Caco-2 (cell line): ENCODE measurements at regions not wholly inside any gene's neighbourhood (a gene's known extent, or its start where the extent isn't known, plus 50 kb on each side); places are given as distances from the start of the nearest gene placed in this dataset.

Experiments used
- BruUV-seq: library from RNA; stranded (reverse); fragments of 400-500 nt; replicated peaks from 2 replicates; lab custom pipeline; 2021; lab: Mats Ljungman, UMichigan
- CTCF ChIA-PET: fragments of 300-600 bp; sonication (Branson Sonifier 250); formaldehyde crosslinking; loops from one replicate; lab custom pipeline; 2022; ENCODE audit warnings: antibody characterized with exemption; lab: Charles Lee
- POLR2A ChIA-PET: fragments of 300-600 bp; sonication (Branson Sonifier 250); formaldehyde crosslinking; loops from one replicate; lab custom pipeline; 2022; ENCODE audit warnings: antibody characterized with exemption; lab: Charles Lee
- DNase-seq, 2 experiments: peaks; one replicate each; pipeline versions ENCODE4 v3.0.0 to v3.0.0-alpha.2; 2020 to 2022
- H3K27me3 ChIP-seq: replicated peaks from 2 replicates; pipeline ENCODE4 v1.6.0; 2011; ENCODE audit warnings: low read length; ENCODE audit not compliant: control insufficient read depth, insufficient read depth
- H3K36me3 ChIP-seq: 2 replicates; pipeline ENCODE4 v1.5.1; 2011; ENCODE audit warnings: low read length; ENCODE audit not compliant: control insufficient read depth, insufficient read depth
- H3K4me1 ChIP-seq: fragments of 250-450 bp; sonication (Bioruptor Pico); 2 replicates; pipeline ENCODE4 v1.5.1; 2020; ENCODE audit warnings: mild to moderate bottlenecking
- H3K4me3 ChIP-seq: 2 replicates; pipeline ENCODE4 v1.5.1; 2011; ENCODE audit warnings: low read depth, mild to moderate bottlenecking, control low read depth, low read length
- H3K9me3 ChIP-seq: fragments of 250-450 bp; sonication (Bioruptor Pico); 2 replicates; pipeline ENCODE4 v1.5.1; 2020; ENCODE audit warnings: mild to moderate bottlenecking, moderate library complexity
- H3K27ac Mint-ChIP-seq: one replicate; pipeline ENCODE4 v1.8.0; 2022; ENCODE audit warnings: mixed read lengths; ENCODE audit not compliant: unreplicated experiment
- H3K27me3 Mint-ChIP-seq: one replicate; pipeline ENCODE4 v1.8.0; 2022; ENCODE audit warnings: mixed read lengths; ENCODE audit not compliant: insufficient read depth, unreplicated experiment
- H3K36me3 Mint-ChIP-seq: one replicate; pipeline ENCODE4 v1.8.0; 2022; ENCODE audit warnings: mild to moderate bottlenecking, mixed read lengths; ENCODE audit not compliant: insufficient read depth, unreplicated experiment
- H3K4me1 Mint-ChIP-seq: one replicate; pipeline ENCODE4 v1.8.0; 2022; ENCODE audit warnings: low read depth, mixed read lengths; ENCODE audit not compliant: unreplicated experiment
- H3K4me3 Mint-ChIP-seq: one replicate; pipeline ENCODE4 v1.8.0; 2022; ENCODE audit warnings: mild to moderate bottlenecking, moderate library complexity, mixed read lengths; ENCODE audit not compliant: unreplicated experiment
- H3K9me3 Mint-ChIP-seq: one replicate; pipeline ENCODE4 v1.8.0; 2022; ENCODE audit warnings: mixed read lengths; ENCODE audit not compliant: unreplicated experiment
- CTCF ChIP-seq, 2 experiments: fragments of 200-600 bp in 1 of 2; IDR thresholded peaks; 1 replicate in 1 of 2; 2 replicates in 1 of 2; pipeline versions ENCODE4 v1.5.1 to v1.8.0; 2011 to 2022; ENCODE audit warnings: antibody characterized with exemption in 1 of 2, control low read depth in 1 of 2, inconsistent platforms in 1 of 2, low read depth in 1 of 2, low read length in 1 of 2, mild to moderate bottlenecking in 1 of 2, moderate library complexity in 1 of 2; ENCODE audit not compliant: insufficient read depth in 1 of 2, severe bottlenecking in 1 of 2, unreplicated experiment in 1 of 2
- intact Hi-C: fragments of 100-400 bp; cut with micrococcal nuclease; formaldehyde crosslinking; loops from one replicate; pipeline ENCODE4 v1.10.0; 2022; ENCODE audit not compliant: unreplicated experiment

GRCh38 chr2:217074576-217075255 is 214.9 kb upstream of the TNP1 start:
- Mint-ChIP-seq H3K9me3 (no peaks in the 10 kb centered on the region), H3K4me3 (no peak overlapping the region), H3K36me3 (no peaks in the 10 kb centered on the region), H3K27me3 (peaks cover 4% of the 10 kb centered on the region), H3K27ac (no peak overlapping the region), H3K4me1 (no peaks in the 10 kb centered on the region)
- no peak overlapping the region for H3K4me3 ChIP-seq
- TF ChIP-seq CTCF (IDR thresholded peaks at IDR 0.05; ENCODE audit: insufficient read depth in 1 of 2, low read depth in 1 of 2, low read length in 1 of 2, severe bottlenecking in 1 of 2, unreplicated experiment in 1 of 2): no peak
- H3K4me1 ChIP-seq: no peaks in the 10 kb centered on the region
- no peak for DNase-seq
- no peaks in the 10 kb centered on the region for H3K9me3 ChIP-seq
- intact Hi-C loops: no loop called here
- H3K27me3 ChIP-seq: no peaks in the 10 kb centered on the region
- no peaks in the 10 kb centered on the region for H3K36me3 ChIP-seq
- ChIA-PET POLR2A (no interaction called here), CTCF (no interaction called here)
- BruUV-seq: no TSS peak

- POLR2A ChIA-PET: no interaction called here
- CTCF ChIA-PET: no interaction called here
These were observed 211.6 kb upstream of the TNP1 start for GRCh38 chr2:217071416-217071815.

GRCh38 chr2:217070611-217071010 is 210.7 kb upstream of the TNP1 start:
- H3K4me1 ChIP-seq: no peaks in the 10 kb centered on the region
- BruUV-seq: no TSS peak

More at GRCh38 chr2:217071416-217071815, 211.6 kb upstream of the TNP1 start:
- no peak for TF ChIP-seq CTCF (IDR thresholded peaks at IDR 0.05; ENCODE audit: insufficient read depth in 1 of 2, low read depth in 1 of 2, low read length in 1 of 2, severe bottlenecking in 1 of 2, unreplicated experiment in 1 of 2)
- no peaks in the 10 kb centered on the region for H3K4me1 Mint-ChIP-seq
- no peaks in the 10 kb centered on the region for H3K9me3 ChIP-seq
- no peak for DNase-seq
- no peaks in the 10 kb centered on the region for H3K27me3 ChIP-seq
- H3K27ac Mint-ChIP-seq: no peak overlapping the region
- no peaks in the 10 kb centered on the region for H3K36me3 ChIP-seq
- H3K9me3 Mint-ChIP-seq: no peaks in the 10 kb centered on the region
- BruUV-seq: no TSS peak
- H3K4me1 ChIP-seq: no peaks in the 10 kb centered on the region
- intact Hi-C loops: no loop called here
- no peak overlapping the region for H3K4me3 Mint-ChIP-seq
- H3K4me3 ChIP-seq: no peak overlapping the region
- no peaks in the 10 kb centered on the region for H3K36me3 Mint-ChIP-seq
- H3K27me3 Mint-ChIP-seq: peaks cover 3% of the 10 kb centered on the region

More at GRCh38 chr2:217070611-217071010, 210.7 kb upstream of the TNP1 start:
- POLR2A ChIA-PET: no interaction called here
- Mint-ChIP-seq H3K27ac (no peak overlapping the region), H3K36me3 (no peaks in the 10 kb centered on the region), H3K4me1 (no peaks in the 10 kb centered on the region), H3K4me3 (no peak overlapping the region), H3K9me3 (no peaks in the 10 kb centered on the region), H3K27me3 (peaks cover 3% of the 10 kb centered on the region)
- no peak overlapping the region for H3K4me3 ChIP-seq
- no peak for DNase-seq
- H3K9me3 ChIP-seq: no peaks in the 10 kb centered on the region
- TF ChIP-seq CTCF (IDR thresholded peaks at IDR 0.05; ENCODE audit: insufficient read depth in 1 of 2, low read depth in 1 of 2, low read length in 1 of 2, severe bottlenecking in 1 of 2, unreplicated experiment in 1 of 2): no peak
- intact Hi-C loops: no loop called here
- H3K27me3 ChIP-seq: no peaks in the 10 kb centered on the region
- CTCF ChIA-PET: no interaction called here
- H3K36me3 ChIP-seq: no peaks in the 10 kb centered on the region
